NT2/D1 (cell line): ENCODE measurements at regions not wholly inside any gene's neighbourhood (a gene's known extent, or its start where the extent isn't known, plus 50 kb on each side); places are given as distances from the start of the nearest gene placed in this dataset.

Experiments
- SUZ12 ChIP-seq: IDR thresholded peaks from 2 replicates; pipeline ENCODE4 v1.6.1; 2011; ENCODE audit not compliant: insufficient read length, insufficient read depth; ENCODE audit errors: extremely low read depth
- YY1 ChIP-seq: IDR thresholded peaks from 2 replicates; pipeline ENCODE4 v1.6.1; 2011; ENCODE audit not compliant: insufficient read length, insufficient read depth
- ZNF274 ChIP-seq: IDR thresholded peaks from 2 replicates; pipeline ENCODE4 v1.6.1; 2011; ENCODE audit warnings: mild to moderate bottlenecking, low read depth, low read length

DNA sequence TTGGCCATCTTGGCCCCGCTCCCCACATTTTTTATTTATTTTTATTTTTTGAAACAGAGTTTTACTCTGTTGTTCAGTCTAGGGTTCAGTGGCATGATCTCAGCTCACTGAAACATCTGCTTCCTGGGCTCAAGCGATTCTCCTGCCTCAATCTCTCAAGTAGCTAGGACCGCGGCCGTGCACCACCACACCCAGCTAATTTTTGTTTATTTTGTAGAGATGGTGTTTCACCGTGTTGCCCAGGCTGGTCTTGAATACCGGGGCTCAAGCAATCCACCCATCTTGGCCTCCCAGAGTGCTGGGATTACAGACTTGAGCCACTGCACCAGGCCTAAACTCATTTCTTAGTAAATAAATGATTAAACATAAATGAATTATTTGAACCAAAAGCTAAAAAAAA lies 322.0 kb upstream of the LCORL start:
- no peak for TF ChIP-seq YY1
- TF ChIP-seq ZNF274 = no peak
- no peak for TF ChIP-seq SUZ12
